ENCODE measurements at regions not wholly inside any gene's neighbourhood (a gene's known extent, or its start where the extent isn't known, plus 50 kb on each side); places are given as distances from the start of the nearest gene placed in this dataset.
"Not testable (repeated sequence)": the region's sequence is repeated elsewhere in the genome, so short reads cannot be mapped to it uniquely, and the experiment has no call there.

GRCh38 chrX:85666471-85666870 lies 287.0 kb upstream of the POF1B start:
- no peak overlapping the region for H3K27ac ChIP-seq (ENCODE audit: low read depth in 1 of 2, low read length in 2 of 2)
- Mint-ChIP-seq H3K4me1 (no peaks in the 10 kb centered on the region), H3K36me3 (no peaks in the 10 kb centered on the region), H3K27me3 (ENCODE audit: low read depth in 3 of 3) (peaks cover 0 to 1% (median 0%) of the 10 kb centered on the region in 3 donors), H3K4me3 (no peak overlapping the region), H3K9me3 (peaks cover 0 to 7% (median 2%) of the 10 kb centered on the region in 7 donors), H3K27ac (no peak overlapping the region)
- no peak overlapping the region for H3K4me3 ChIP-seq (replicated peaks in 1 of 3; ENCODE audit: low read depth in 2 of 3, low read length in 3 of 3)
- no peak for DNase-seq
- H3K4me2 ChIP-seq (replicated peaks; ENCODE audit: extremely low read depth, low read length, poor library complexity, severe bottlenecking): no peak overlapping the region
- no peaks in the 10 kb centered on the region for H3K79me2 ChIP-seq (ENCODE audit: insufficient read depth, low read length)
- H3K9me3 ChIP-seq (replicated peaks in 1 of 2; ENCODE audit: control insufficient read depth in 1 of 2, insufficient read depth in 1 of 2, low read length in 2 of 2): peaks cover 0 to 4% of the 10 kb centered on the region in 2 donors
- TF ChIP-seq CTCF (IDR thresholded peaks at IDR 0.05): no peak
- no peak overlapping the region for H2AFZ ChIP-seq (ENCODE audit: insufficient read depth, low read depth, low read length, poor library complexity, severe bottlenecking)
- no peaks in the 10 kb centered on the region for H3K27me3 ChIP-seq (ENCODE audit: control insufficient read depth in 2 of 2, insufficient read depth in 2 of 2, low read length in 2 of 2)
- no peaks in the 10 kb centered on the region for H3K4me1 ChIP-seq (ENCODE audit: control insufficient read depth in 1 of 2, insufficient read depth in 2 of 2, low read length in 2 of 2)
- H4K20me1 ChIP-seq (ENCODE audit: insufficient read depth, low read length): no peaks in the 10 kb centered on the region
- no CpG with 5 or more reads among the region's 2 CpGs for WGBS (ENCODE audit: insufficient coverage)
- no peak overlapping the region for H3K9ac ChIP-seq (ENCODE audit: insufficient read depth, low read length, poor library complexity, severe bottlenecking)
- no peaks in the 10 kb centered on the region for H3K36me3 ChIP-seq (replicated peaks in 1 of 2; ENCODE audit: control insufficient read depth in 1 of 2, insufficient read depth in 2 of 2, low read length in 2 of 2)
- intact Hi-C loops (cut with micrococcal nuclease): no loop called here

- H3K27ac Mint-ChIP-seq; H3K79me2 ChIP-seq (ENCODE audit: insufficient read depth, low read length); H2AFZ ChIP-seq (ENCODE audit: insufficient read depth, low read depth, low read length, poor library complexity, severe bottlenecking); H3K36me3 Mint-ChIP-seq; H3K27ac ChIP-seq (ENCODE audit: low read depth in 1 of 2, low read length in 2 of 2); DNase-seq; H4K20me1 ChIP-seq (ENCODE audit: insufficient read depth, low read length); H3K4me1 ChIP-seq (ENCODE audit: control insufficient read depth in 1 of 2, insufficient read depth in 2 of 2, low read length in 2 of 2); H3K9me3 Mint-ChIP-seq; H3K9ac ChIP-seq (ENCODE audit: insufficient read depth, low read length, poor library complexity, severe bottlenecking); intact Hi-C loops (cut with micrococcal nuclease); H3K4me3 Mint-ChIP-seq; H3K4me1 Mint-ChIP-seq; H3K4me2 ChIP-seq (replicated peaks; ENCODE audit: extremely low read depth, low read length, poor library complexity, severe bottlenecking); H3K36me3 ChIP-seq (replicated peaks in 1 of 2; ENCODE audit: control insufficient read depth in 1 of 2, insufficient read depth in 2 of 2, low read length in 2 of 2); H3K4me3 ChIP-seq (replicated peaks in 1 of 3; ENCODE audit: low read depth in 2 of 3, low read length in 3 of 3); H3K27me3 ChIP-seq (ENCODE audit: control insufficient read depth in 2 of 2, insufficient read depth in 2 of 2, low read length in 2 of 2); H3K9me3 ChIP-seq (replicated peaks in 1 of 2; ENCODE audit: control insufficient read depth in 1 of 2, insufficient read depth in 1 of 2, low read length in 2 of 2); H3K27me3 Mint-ChIP-seq (ENCODE audit: low read depth in 3 of 3): not testable (repeated sequence)
- WGBS (ENCODE audit: insufficient coverage): no CpG with 5 or more reads among the region's 5 CpGs
Measured at GRCh38 chrX:85663970-85664369, 284.5 kb upstream of the POF1B start.
